HCT116 (cell line): ENCODE measurements at regions not wholly inside any gene's neighbourhood (a gene's known extent, or its start where the extent isn't known, plus 50 kb on each side); places are given as distances from the start of the nearest gene placed in this dataset.
A peak's percentile ranks its signal among the peaks of the same experiment; 100 is the strongest.

Source experiments
- ATAC-seq: fragments of 200-7000 bp; cut with Tn5 transposase; 2 replicates; pipeline ENCODE4 v1.9.1; 2020; ENCODE audit warnings: mild to moderate bottlenecking, moderate library complexity
- BruUV-seq: library from RNA; stranded (reverse); fragments of 400-500 nt; replicated peaks from 2 replicates; lab custom pipeline; 2021; lab: Mats Ljungman, UMichigan
- CTCF ChIA-PET: fragments of 300-600 bp; sonication (Branson Sonifier 250); formaldehyde crosslinking; loops from one replicate; lab custom pipeline; 2021; ENCODE audit warnings: antibody characterized with exemption; lab: Charles Lee
- POLR2A ChIA-PET: fragments of 300-600, 350-600 bp; sonication (Branson Sonifier 250); formaldehyde crosslinking; loops from one replicate; lab custom pipeline; 2021; ENCODE audit warnings: antibody characterized with exemption; lab: Charles Lee
- RAD21 ChIA-PET, 2 experiments: fragments of 300-600 bp; sonication (Branson Sonifier 250); formaldehyde crosslinking; loops; one replicate each; lab custom pipeline; 2023; ENCODE audit warnings: low total read pairs in 2 of 2; ENCODE audit not compliant: uncharacterized antibody in 2 of 2, unreplicated experiment in 2 of 2, low non-redundant PET in 1 of 2; lab: Charles Lee
- DNase-seq: peaks from one replicate; pipeline ENCODE4 v3.0.0-alpha.2; 2010; ENCODE audit warnings: low read depth, low spot score
- H2AFZ ChIP-seq: fragments of 200-600 bp; shearing (Covaris generic), sonication (generic); 2 replicates; pipeline ENCODE4 v1.6.1; 2017; ENCODE audit warnings: low read depth, mixed run types, mixed read lengths, antibody characterized with exemption, low read length; ENCODE audit not compliant: poor library complexity, severe bottlenecking
- H3K27ac ChIP-seq: 2 replicates; pipeline ENCODE4 v1.5.1; 2012; ENCODE audit warnings: low read depth, low read length
- H3K27me3 ChIP-seq: fragments of 200-600 bp; sonication (generic); 2 replicates; pipeline ENCODE4 v1.6.1; 2016; ENCODE audit warnings: mixed run types, low read length, mixed read lengths; ENCODE audit not compliant: insufficient read depth
- H3K36me3 ChIP-seq, 2 experiments: fragments of 200-500 bp in 1 of 2; fragments of 200-600 bp in 1 of 2; sonication (Bioruptor generic) in 1 of 2; sonication (generic) in 1 of 2; 2 replicates each; pipeline versions ENCODE4 v1.5.1 to v1.6.1; 2014 to 2016; ENCODE audit warnings: low read length in 2 of 2, inconsistent platforms in 1 of 2, mixed read lengths in 1 of 2, mixed run types in 1 of 2; ENCODE audit not compliant: insufficient read depth in 2 of 2, control insufficient read depth in 1 of 2
- H3K4me1 ChIP-seq, 2 experiments: fragments of 200-600 bp in 1 of 2; sonication (generic) in 1 of 2; 2 replicates each; pipeline versions ENCODE4 v1.5.1 to v1.6.1; 2012 to 2017; ENCODE audit warnings: low read length in 2 of 2, inconsistent platforms in 1 of 2, mild to moderate bottlenecking in 1 of 2, mixed read lengths in 1 of 2, mixed run types in 1 of 2, moderate library complexity in 1 of 2; ENCODE audit not compliant: insufficient read depth in 2 of 2, control insufficient read depth in 1 of 2
- H3K4me2 ChIP-seq: fragments of 200-600 bp; sonication (generic); 2 replicates; pipeline ENCODE4 v1.6.1; 2017; ENCODE audit warnings: mixed run types, low read length, mixed read lengths
- H3K4me3 ChIP-seq, 2 experiments: fragments of 200-600 bp in 1 of 2; sonication (generic) in 1 of 2; replicated peaks in 1 of 2; 2 replicates each; pipeline ENCODE4 v1.5.1; 2011 to 2016; ENCODE audit warnings: low read length in 2 of 2, control low read depth in 1 of 2, low read depth in 1 of 2, mild to moderate bottlenecking in 1 of 2, mixed read lengths in 1 of 2, mixed run types in 1 of 2
- H3K79me2 ChIP-seq: fragments of 200-600 bp; sonication (generic); 2 replicates; pipeline ENCODE4 v1.6.1; 2017; ENCODE audit warnings: mild to moderate bottlenecking, mixed run types, low read length, moderate library complexity, mixed read lengths; ENCODE audit not compliant: insufficient read depth
- H3K9ac ChIP-seq: fragments of 200-600 bp; sonication (generic); 2 replicates; pipeline ENCODE4 v1.6.1; 2016; ENCODE audit warnings: low read length, mixed read lengths
- H3K9me2 ChIP-seq: fragments of 200-600 bp; sonication (generic), shearing (Covaris generic); 2 replicates; pipeline ENCODE4 v1.6.1; 2017; ENCODE audit warnings: mixed run types, mild to moderate bottlenecking, moderate library complexity; ENCODE audit not compliant: insufficient read depth
- H3K9me3 ChIP-seq, 2 experiments: fragments of 200-500 bp in 1 of 2; fragments of 200-600 bp in 1 of 2; sonication (Bioruptor generic) in 1 of 2; sonication (generic) in 1 of 2; 2 replicates each; pipeline ENCODE4 v1.6.1; 2014 to 2017; ENCODE audit warnings: low read length in 2 of 2, mixed read lengths in 2 of 2, inconsistent platforms in 1 of 2, low read depth in 1 of 2, mild to moderate bottlenecking in 1 of 2, mixed run types in 1 of 2, moderate library complexity in 1 of 2; ENCODE audit not compliant: control insufficient read depth in 1 of 2, insufficient read depth in 1 of 2
- H4K20me1 ChIP-seq: fragments of 200-600 bp; sonication (generic), shearing (Covaris generic); 2 replicates; pipeline ENCODE4 v1.6.1; 2017; ENCODE audit warnings: mixed run types, mild to moderate bottlenecking, moderate library complexity; ENCODE audit not compliant: insufficient read depth
- ATF3 ChIP-seq: IDR thresholded peaks from 2 replicates; pipeline ENCODE4 v1.6.1; 2012
- CBX3 ChIP-seq: IDR thresholded peaks from 2 replicates; pipeline ENCODE4 v1.6.1; 2012; ENCODE audit warnings: low read depth
- ELF1 ChIP-seq: IDR thresholded peaks from 2 replicates; pipeline ENCODE4 v1.6.1; 2012; ENCODE audit warnings: low read depth, borderline replicate concordance
- FOSL1 ChIP-seq: IDR thresholded peaks from 2 replicates; pipeline ENCODE4 v1.6.1; 2012; ENCODE audit warnings: low read depth
- JUND ChIP-seq: IDR thresholded peaks from 2 replicates; pipeline ENCODE4 v1.6.1; 2012
- MAX ChIP-seq: IDR thresholded peaks from 2 replicates; pipeline ENCODE4 v1.6.1; 2012
- POLR2A ChIP-seq: IDR thresholded peaks from 2 replicates; pipeline ENCODE4 v1.7.0; 2011; ENCODE audit warnings: borderline replicate concordance; ENCODE audit not compliant: insufficient read depth, insufficient read length; ENCODE audit errors: extremely low read depth
- POLR2AphosphoS5 ChIP-seq: IDR thresholded peaks from 2 replicates; pipeline ENCODE4 v1.6.1; 2011; ENCODE audit warnings: mild to moderate bottlenecking, low read depth, low read length, moderate library complexity
- RAD21 ChIP-seq: IDR thresholded peaks from 2 replicates; pipeline ENCODE4 v1.6.1; 2012; ENCODE audit warnings: low read depth, mild to moderate bottlenecking
- SIN3A ChIP-seq: IDR thresholded peaks from 2 replicates; pipeline ENCODE4 v1.6.1; 2012; ENCODE audit warnings: low read depth
- SP1 ChIP-seq: IDR thresholded peaks from 2 replicates; pipeline ENCODE4 v1.6.1; 2012; ENCODE audit warnings: low read depth
- SRF ChIP-seq: IDR thresholded peaks from 2 replicates; pipeline ENCODE4 v1.6.1; 2012; ENCODE audit warnings: low read depth
- TCF7L2 ChIP-seq: IDR thresholded peaks from 2 replicates; pipeline ENCODE4 v1.7.0; 2011; ENCODE audit warnings: borderline replicate concordance, inconsistent platforms; ENCODE audit not compliant: insufficient read depth, insufficient read length; ENCODE audit errors: extremely low read depth
- YY1 ChIP-seq: IDR thresholded peaks from 2 replicates; pipeline ENCODE4 v1.6.1; 2011; ENCODE audit warnings: low read length, low read depth, moderate library complexity, mild to moderate bottlenecking; ENCODE audit not compliant: insufficient replicate concordance; ENCODE audit errors: extremely low read depth
- ZFX ChIP-seq: fragments of 450-650 bp; IDR thresholded peaks from 2 replicates; pipeline ENCODE4 v1.6.1; 2017
- ZNF274 ChIP-seq: fragments of 200-500 bp; sonication (Bioruptor generic); IDR thresholded peaks from 2 replicates; pipeline ENCODE4 v1.6.1; 2014; ENCODE audit warnings: mild to moderate bottlenecking, low read depth, low read length, inconsistent platforms
- intact Hi-C: fragments of 100-400 bp; cut with micrococcal nuclease; formaldehyde crosslinking; loops from 2 replicates; pipeline ENCODE4 v1.10.0; 2022

GRCh38 chr2:209368914-209369313, 54.9 kb upstream of the MAP2 start:
- ChIA-PET CTCF (interaction anchor here (1.7 to 2.0 kb wide), 3 partner anchors 34 to 830 kb away, joined by 4 to 15 read pairs (median 9); partner anchors contain the start of gene MAP2), RAD21 (no interaction called here), POLR2A (interaction anchor here (0.6 to 1.1 kb wide), 3 partner anchors 11 to 56 kb away, joined by 3 to 4 read pairs (median 3); no protein-coding TSS in a partner anchor)
- intact Hi-C loops = no loop called here
- H3K79me2 ChIP-seq = no peaks in the 10 kb centered on the region
- H3K27me3 ChIP-seq = no peaks in the 10 kb centered on the region
- BruUV-seq = no TSS peak
- H2AFZ ChIP-seq = peak overlapping the region; percentile 91
- no peaks in the 10 kb centered on the region for H4K20me1 ChIP-seq
- ATAC-seq = peak; percentile 98
- peak overlapping the region; percentile 31; the same call in 1 of the 2 replicates for H3K27ac ChIP-seq
- H3K9ac ChIP-seq = peak overlapping the region; percentile 29
- H3K4me3 ChIP-seq = peak overlapping the region in 1 of 2 experiments; percentile 26; a peak in 2 of 4 replicates
- peaks cover 8 to 22% of the 10 kb centered on the region in 2 experiments for H3K4me1 ChIP-seq
- DNase-seq = peak; percentile 97
- H3K9me3 ChIP-seq = no peaks in the 10 kb centered on the region
- peak overlapping the region; percentile 69 for H3K4me2 ChIP-seq
- no peaks in the 10 kb centered on the region for H3K36me3 ChIP-seq
- no peaks in the 10 kb centered on the region for H3K9me2 ChIP-seq
- peak; percentile 84 for TF ChIP-seq SP1
- TF ChIP-seq CBX3 = peak; percentile 96
- TF ChIP-seq ZNF274 = no peak
- TF ChIP-seq YY1 = peak; percentile 59
- peak; percentile 86 for TF ChIP-seq JUND
- TF ChIP-seq ZFX = no peak
- no peak for TF ChIP-seq ATF3
- TF ChIP-seq POLR2A = no peak
- TF ChIP-seq FOSL1 = peak; percentile 88
- TF ChIP-seq SIN3A = no peak; the same call in 1 of the 2 replicates
- peak; percentile 70 for TF ChIP-seq TCF7L2
- no peak; the same call in 1 of the 2 replicates for TF ChIP-seq ELF1
- TF ChIP-seq POLR2AphosphoS5 = peak; percentile 55
- TF ChIP-seq SRF = peak; percentile 66
- TF ChIP-seq RAD21 = peak; percentile 34; the same call in 1 of the 2 replicates
- peak; percentile 77 for TF ChIP-seq MAX
